NB4 (cell line): ENCODE measurements at regions not wholly inside any gene's neighbourhood (a gene's known extent, or its start where the extent isn't known, plus 50 kb on each side); places are given as distances from the start of the nearest gene placed in this dataset.
A peak's percentile ranks its signal among the peaks of the same experiment; 100 is the strongest.

ENCODE experiments used
- DNase-seq: peaks from one replicate; pipeline ENCODE4 v3.0.0; 2010; ENCODE audit warnings: low read depth
- H3K4me3 ChIP-seq: one replicate; pipeline ENCODE4 v1.5.1; 2011; ENCODE audit warnings: mild to moderate bottlenecking, low read depth, low read length, moderate library complexity
- CTCF ChIP-seq: IDR thresholded peaks from one replicate; pipeline ENCODE4 v1.5.1; 2012; ENCODE audit warnings: low read depth, low read length
- MAX ChIP-seq: IDR thresholded peaks from 2 replicates; pipeline ENCODE4 v1.6.1; 2011; ENCODE audit warnings: low read depth, low read length
- MYC ChIP-seq: IDR thresholded peaks from 2 replicates; pipeline ENCODE4 v1.6.1; 2011; ENCODE audit warnings: low read depth, low read length
- POLR2A ChIP-seq: IDR thresholded peaks from 2 replicates; pipeline ENCODE4 v1.6.1; 2011; ENCODE audit warnings: mild to moderate bottlenecking; ENCODE audit not compliant: insufficient read length; ENCODE audit errors: extremely low read depth

GRCh38 chr12:75683220-75683619 lies 171.8 kb upstream of the KRR1 start:
- no peak overlapping the region for H3K4me3 ChIP-seq
- no peak for TF ChIP-seq MAX
- no peak for TF ChIP-seq CTCF
- no peak for TF ChIP-seq POLR2A
- TF ChIP-seq MYC = no peak
- DNase-seq = peak; percentile 12

GRCh38 chr12:75677522-75677921 lies 166.1 kb upstream of the KRR1 start:
- no peak overlapping the region for H3K4me3 ChIP-seq
- TF ChIP-seq MYC = no peak
- TF ChIP-seq POLR2A = no peak
- no peak for TF ChIP-seq CTCF
- TF ChIP-seq MAX = no peak
- no peak for DNase-seq

- no peak for DNase-seq
- H3K4me3 ChIP-seq = no peak overlapping the region
- no peak for TF ChIP-seq MYC
- TF ChIP-seq CTCF = no peak
- no peak for TF ChIP-seq MAX
- no peak for TF ChIP-seq POLR2A
Measured at GRCh38 chr12:75674393-75674792, 163.0 kb upstream of the KRR1 start.

- TF ChIP-seq POLR2A (no peak), CTCF (no peak), MAX (no peak), MYC (no peak)
- peak; percentile 39 for DNase-seq
- no peak overlapping the region for H3K4me3 ChIP-seq
Measured at GRCh38 chr12:75672200-75672599, 160.8 kb upstream of the KRR1 start.

- H3K4me3 ChIP-seq = no peak overlapping the region
- DNase-seq = no peak
- TF ChIP-seq POLR2A = no peak
- no peak for TF ChIP-seq MAX
- TF ChIP-seq MYC = no peak
- TF ChIP-seq CTCF = no peak
Measured at GRCh38 chr12:75670216-75670615, 158.8 kb upstream of the KRR1 start.

- TF ChIP-seq MYC (no peak), CTCF (no peak), MAX (no peak), POLR2A (no peak)
- DNase-seq = no peak
- H3K4me3 ChIP-seq = no peak overlapping the region
Measured at GRCh38 chr12:75666939-75667334, 155.5 kb upstream of the KRR1 start.
